H1 (cell line): ENCODE measurements at regions not wholly inside any gene's neighbourhood (a gene's known extent, or its start where the extent isn't known, plus 50 kb on each side); places are given as distances from the start of the nearest gene placed in this dataset.

Source experiments
- ASH2L ChIP-seq: fragments of 200-600, 300-600 bp; sonication (generic); IDR thresholded peaks from one replicate; pipeline ENCODE4 v1.7.1; 2017; ENCODE audit warnings: low read length
- CBX8 ChIP-seq: fragments of 300-800, 300-1000 bp; sonication (generic); IDR thresholded peaks from 2 replicates; pipeline ENCODE4 v1.7.1; 2016; ENCODE audit warnings: low read depth, low read length, borderline replicate concordance
- CTBP2 ChIP-seq: IDR thresholded peaks from 2 replicates; pipeline ENCODE4 v1.7.0; 2011; ENCODE audit warnings: borderline replicate concordance, mild to moderate bottlenecking, moderate library complexity, mixed read lengths, low read length; ENCODE audit not compliant: insufficient read depth, insufficient read length
- YY1 ChIP-seq: IDR thresholded peaks from 2 replicates; pipeline ENCODE4 v1.6.1; 2011; ENCODE audit warnings: low read depth, mild to moderate bottlenecking, low read length
- TF ChIP-seq, protein P1 (sequence below): fragments of 300-600 bp; sonication (generic); IDR thresholded peaks from 2 replicates; pipeline ENCODE4 v1.7.1; 2012; ENCODE audit warnings: low read length, moderate library complexity, mild to moderate bottlenecking, inconsistent platforms; ENCODE audit not compliant: insufficient replicate concordance

DNA sequence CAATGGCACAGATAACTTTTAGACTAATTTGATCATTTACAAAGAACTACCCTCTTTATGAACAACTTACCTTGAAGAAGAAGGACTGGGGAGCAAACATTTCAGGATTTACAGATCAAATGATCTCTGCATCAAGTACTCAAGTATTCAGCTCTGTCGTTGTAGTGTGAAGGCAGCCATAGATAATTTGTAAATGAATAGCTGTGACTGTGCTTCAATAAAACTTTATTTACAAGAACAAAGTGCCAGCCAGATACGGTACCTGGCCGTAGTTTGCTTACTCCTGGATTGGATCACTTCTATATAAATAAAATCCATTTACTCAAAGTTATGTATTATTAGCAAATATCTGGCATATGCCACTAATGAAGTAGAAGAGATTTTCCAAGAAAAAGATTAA is 388.2 kb upstream of the SEMA3A start (continued):
- TF ChIP-seq, protein P1, sequence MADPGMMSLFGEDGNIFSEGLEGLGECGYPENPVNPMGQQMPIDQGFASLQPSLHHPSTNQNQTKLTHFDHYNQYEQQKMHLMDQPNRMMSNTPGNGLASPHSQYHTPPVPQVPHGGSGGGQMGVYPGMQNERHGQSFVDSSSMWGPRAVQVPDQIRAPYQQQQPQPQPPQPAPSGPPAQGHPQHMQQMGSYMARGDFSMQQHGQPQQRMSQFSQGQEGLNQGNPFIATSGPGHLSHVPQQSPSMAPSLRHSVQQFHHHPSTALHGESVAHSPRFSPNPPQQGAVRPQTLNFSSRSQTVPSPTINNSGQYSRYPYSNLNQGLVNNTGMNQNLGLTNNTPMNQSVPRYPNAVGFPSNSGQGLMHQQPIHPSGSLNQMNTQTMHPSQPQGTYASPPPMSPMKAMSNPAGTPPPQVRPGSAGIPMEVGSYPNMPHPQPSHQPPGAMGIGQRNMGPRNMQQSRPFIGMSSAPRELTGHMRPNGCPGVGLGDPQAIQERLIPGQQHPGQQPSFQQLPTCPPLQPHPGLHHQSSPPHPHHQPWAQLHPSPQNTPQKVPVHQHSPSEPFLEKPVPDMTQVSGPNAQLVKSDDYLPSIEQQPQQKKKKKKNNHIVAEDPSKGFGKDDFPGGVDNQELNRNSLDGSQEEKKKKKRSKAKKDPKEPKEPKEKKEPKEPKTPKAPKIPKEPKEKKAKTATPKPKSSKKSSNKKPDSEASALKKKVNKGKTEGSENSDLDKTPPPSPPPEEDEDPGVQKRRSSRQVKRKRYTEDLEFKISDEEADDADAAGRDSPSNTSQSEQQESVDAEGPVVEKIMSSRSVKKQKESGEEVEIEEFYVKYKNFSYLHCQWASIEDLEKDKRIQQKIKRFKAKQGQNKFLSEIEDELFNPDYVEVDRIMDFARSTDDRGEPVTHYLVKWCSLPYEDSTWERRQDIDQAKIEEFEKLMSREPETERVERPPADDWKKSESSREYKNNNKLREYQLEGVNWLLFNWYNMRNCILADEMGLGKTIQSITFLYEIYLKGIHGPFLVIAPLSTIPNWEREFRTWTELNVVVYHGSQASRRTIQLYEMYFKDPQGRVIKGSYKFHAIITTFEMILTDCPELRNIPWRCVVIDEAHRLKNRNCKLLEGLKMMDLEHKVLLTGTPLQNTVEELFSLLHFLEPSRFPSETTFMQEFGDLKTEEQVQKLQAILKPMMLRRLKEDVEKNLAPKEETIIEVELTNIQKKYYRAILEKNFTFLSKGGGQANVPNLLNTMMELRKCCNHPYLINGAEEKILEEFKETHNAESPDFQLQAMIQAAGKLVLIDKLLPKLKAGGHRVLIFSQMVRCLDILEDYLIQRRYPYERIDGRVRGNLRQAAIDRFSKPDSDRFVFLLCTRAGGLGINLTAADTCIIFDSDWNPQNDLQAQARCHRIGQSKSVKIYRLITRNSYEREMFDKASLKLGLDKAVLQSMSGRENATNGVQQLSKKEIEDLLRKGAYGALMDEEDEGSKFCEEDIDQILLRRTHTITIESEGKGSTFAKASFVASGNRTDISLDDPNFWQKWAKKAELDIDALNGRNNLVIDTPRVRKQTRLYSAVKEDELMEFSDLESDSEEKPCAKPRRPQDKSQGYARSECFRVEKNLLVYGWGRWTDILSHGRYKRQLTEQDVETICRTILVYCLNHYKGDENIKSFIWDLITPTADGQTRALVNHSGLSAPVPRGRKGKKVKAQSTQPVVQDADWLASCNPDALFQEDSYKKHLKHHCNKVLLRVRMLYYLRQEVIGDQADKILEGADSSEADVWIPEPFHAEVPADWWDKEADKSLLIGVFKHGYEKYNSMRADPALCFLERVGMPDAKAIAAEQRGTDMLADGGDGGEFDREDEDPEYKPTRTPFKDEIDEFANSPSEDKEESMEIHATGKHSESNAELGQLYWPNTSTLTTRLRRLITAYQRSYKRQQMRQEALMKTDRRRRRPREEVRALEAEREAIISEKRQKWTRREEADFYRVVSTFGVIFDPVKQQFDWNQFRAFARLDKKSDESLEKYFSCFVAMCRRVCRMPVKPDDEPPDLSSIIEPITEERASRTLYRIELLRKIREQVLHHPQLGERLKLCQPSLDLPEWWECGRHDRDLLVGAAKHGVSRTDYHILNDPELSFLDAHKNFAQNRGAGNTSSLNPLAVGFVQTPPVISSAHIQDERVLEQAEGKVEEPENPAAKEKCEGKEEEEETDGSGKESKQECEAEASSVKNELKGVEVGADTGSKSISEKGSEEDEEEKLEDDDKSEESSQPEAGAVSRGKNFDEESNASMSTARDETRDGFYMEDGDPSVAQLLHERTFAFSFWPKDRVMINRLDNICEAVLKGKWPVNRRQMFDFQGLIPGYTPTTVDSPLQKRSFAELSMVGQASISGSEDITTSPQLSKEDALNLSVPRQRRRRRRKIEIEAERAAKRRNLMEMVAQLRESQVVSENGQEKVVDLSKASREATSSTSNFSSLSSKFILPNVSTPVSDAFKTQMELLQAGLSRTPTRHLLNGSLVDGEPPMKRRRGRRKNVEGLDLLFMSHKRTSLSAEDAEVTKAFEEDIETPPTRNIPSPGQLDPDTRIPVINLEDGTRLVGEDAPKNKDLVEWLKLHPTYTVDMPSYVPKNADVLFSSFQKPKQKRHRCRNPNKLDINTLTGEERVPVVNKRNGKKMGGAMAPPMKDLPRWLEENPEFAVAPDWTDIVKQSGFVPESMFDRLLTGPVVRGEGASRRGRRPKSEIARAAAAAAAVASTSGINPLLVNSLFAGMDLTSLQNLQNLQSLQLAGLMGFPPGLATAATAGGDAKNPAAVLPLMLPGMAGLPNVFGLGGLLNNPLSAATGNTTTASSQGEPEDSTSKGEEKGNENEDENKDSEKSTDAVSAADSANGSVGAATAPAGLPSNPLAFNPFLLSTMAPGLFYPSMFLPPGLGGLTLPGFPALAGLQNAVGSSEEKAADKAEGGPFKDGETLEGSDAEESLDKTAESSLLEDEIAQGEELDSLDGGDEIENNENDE: no peak
- TF ChIP-seq ASH2L (no peak), CTBP2 (no peak), CBX8 (no peak), YY1 (no peak)
